Vagina (tissue), 2 donors: ENCODE measurements at regions not wholly inside any gene's neighbourhood (a gene's known extent, or its start where the extent isn't known, plus 50 kb on each side); places are given as distances from the start of the nearest gene placed in this dataset.

Experiments used
- DNase-seq, 2 donors: peaks; one replicate each; pipeline ENCODE4 v3.0.0-alpha.2; 2017; ENCODE audit errors: extremely low spot score in 2 of 2
- H3K27ac ChIP-seq: fragments of 200-600 bp; sonication (generic); one replicate; pipeline ENCODE4 v1.5.1; 2019
- H3K27me3 ChIP-seq: fragments of 200-600 bp; sonication (generic); one replicate; pipeline ENCODE4 v1.5.1; 2019
- H3K36me3 ChIP-seq, 2 donors: fragments of 200-600 bp; sonication (generic); one replicate each; pipeline ENCODE4 v1.5.1; 2017 to 2019
- H3K4me1 ChIP-seq: fragments of 200-600 bp; sonication (generic); one replicate; pipeline ENCODE4 v1.5.1; 2019
- H3K4me3 ChIP-seq, 2 donors: fragments of 200-600 bp; sonication (generic); 1 replicate in 1 of 2; 2 replicates in 1 of 2; pipeline ENCODE4 v1.5.1; 2016 to 2019
- H3K9me3 ChIP-seq: fragments of 200-600 bp; sonication (generic); one replicate; pipeline ENCODE4 v1.5.1; 2019
- CTCF ChIP-seq, 3 experiments: fragments of 450-650 bp in 2 of 3; fragments of 200-600 bp in 1 of 3; sonication (generic) in 1 of 3; IDR thresholded peaks; one replicate each; pipeline ENCODE4 v1.5.1; 2017 to 2019; ENCODE audit warnings: antibody characterized with exemption in 3 of 3, mild to moderate bottlenecking in 2 of 3, moderate library complexity in 2 of 3
- POLR2A ChIP-seq, 2 donors: fragments of 450-650 bp; IDR thresholded peaks; one replicate each; pipeline ENCODE4 v1.6.1; 2017; ENCODE audit warnings: antibody characterized with exemption in 2 of 2, mild to moderate bottlenecking in 2 of 2, moderate library complexity in 2 of 2
- POLR2AphosphoS5 ChIP-seq, 2 donors: sonication (generic); formaldehyde crosslinking; IDR thresholded peaks; one replicate each; pipeline ENCODE4 v1.9.0; 2017; ENCODE audit warnings: antibody characterized with exemption in 2 of 2, mild to moderate bottlenecking in 2 of 2, low read depth in 1 of 2; ENCODE audit not compliant: insufficient read depth in 1 of 2
- intact Hi-C: fragments of 100-400 bp; cut with DNase I; formaldehyde crosslinking; loops from one replicate; pipeline ENCODE4 v1.15.1; 2023

GRCh38 chr2:52054824-52055223, 1022.9 kb upstream of the NRXN1 start:
- no peaks in the 10 kb centered on the region for H3K27me3 ChIP-seq
- no peak for TF ChIP-seq POLR2A (IDR thresholded peaks at IDR 0.05)
- TF ChIP-seq POLR2AphosphoS5 (IDR thresholded peaks at IDR 0.05; ENCODE audit: insufficient read depth in 1 of 2, low read depth in 1 of 2) = no peak
- TF ChIP-seq CTCF (IDR thresholded peaks at IDR 0.05) = no peak
- H3K4me1 ChIP-seq = no peaks in the 10 kb centered on the region
- H3K36me3 ChIP-seq = no peaks in the 10 kb centered on the region
- no peak overlapping the region for H3K27ac ChIP-seq
- DNase-seq = no peak
- intact Hi-C loops = no loop called here
- H3K9me3 ChIP-seq = no peaks in the 10 kb centered on the region
- no peak overlapping the region for H3K4me3 ChIP-seq

- Histone ChIP-seq H3K36me3 (no peaks in the 10 kb centered on the region), H3K27me3 (no peaks in the 10 kb centered on the region), H3K4me3 (no peak overlapping the region)
These were observed 1004.9 kb upstream of the NRXN1 start for GRCh38 chr2:52036853-52037252.

DNA sequence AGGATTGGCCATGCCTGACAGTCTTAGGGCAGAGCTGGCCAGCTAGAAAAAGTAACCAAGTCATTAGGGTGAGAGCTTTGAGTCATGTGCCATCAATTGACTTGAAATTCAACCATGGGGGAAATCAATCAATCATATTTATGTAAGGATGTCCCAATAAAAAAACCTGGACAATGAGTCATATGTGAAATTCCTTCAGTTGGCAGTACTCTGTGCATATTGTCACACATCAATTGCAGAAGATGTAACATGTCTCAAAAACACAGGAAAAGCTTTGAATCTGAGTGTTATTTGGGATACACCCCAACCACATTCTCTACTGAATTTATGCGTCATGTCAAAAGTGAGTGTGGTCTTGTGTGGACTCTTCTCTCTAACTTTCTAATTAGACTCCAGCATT, 1004.1 kb upstream of the NRXN1 start:
- intact Hi-C loops = no loop called here
- DNase-seq = no peak
- no peaks in the 10 kb centered on the region for H3K36me3 ChIP-seq
- H3K27me3 ChIP-seq = no peaks in the 10 kb centered on the region
- H3K9me3 ChIP-seq = no peaks in the 10 kb centered on the region
- H3K27ac ChIP-seq = no peak overlapping the region
- TF ChIP-seq POLR2A (IDR thresholded peaks at IDR 0.05) (no peak), POLR2AphosphoS5 (IDR thresholded peaks at IDR 0.05; ENCODE audit: insufficient read depth in 1 of 2, low read depth in 1 of 2) (no peak), CTCF (IDR thresholded peaks at IDR 0.05) (no peak)
- no peaks in the 10 kb centered on the region for H3K4me1 ChIP-seq
- no peak overlapping the region for H3K4me3 ChIP-seq

More at GRCh38 chr2:52036853-52037252, 1004.9 kb upstream of the NRXN1 start:
- Histone ChIP-seq H3K4me1 (no peaks in the 10 kb centered on the region), H3K27ac (no peak overlapping the region), H3K9me3 (no peaks in the 10 kb centered on the region)
- TF ChIP-seq POLR2AphosphoS5 (IDR thresholded peaks at IDR 0.05; ENCODE audit: insufficient read depth in 1 of 2, low read depth in 1 of 2) (no peak), POLR2A (IDR thresholded peaks at IDR 0.05) (no peak), CTCF (IDR thresholded peaks at IDR 0.05) (no peak)
- DNase-seq = no peak
- intact Hi-C loops = no loop called here

DNA sequence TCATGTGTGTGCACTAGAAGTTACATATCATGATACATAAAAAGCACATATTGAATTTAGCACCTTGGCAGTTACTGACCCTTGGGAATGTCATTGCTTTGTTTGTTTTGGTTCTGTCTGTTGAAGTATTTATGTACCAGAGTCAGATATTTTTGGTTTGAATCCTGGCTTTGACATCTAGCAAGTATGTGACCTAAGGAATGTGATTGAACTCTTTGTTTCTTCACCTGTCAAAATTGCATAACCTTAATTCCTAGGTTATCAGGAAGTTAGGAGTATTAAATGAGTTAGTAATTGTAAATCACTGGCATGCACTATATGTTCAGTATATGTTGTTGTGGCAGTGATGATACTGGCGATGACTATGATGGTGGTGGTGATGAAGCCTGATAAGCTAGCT, 1003.5 kb upstream of the NRXN1 start:
- no peak for TF ChIP-seq POLR2AphosphoS5 (IDR thresholded peaks at IDR 0.05; ENCODE audit: insufficient read depth in 1 of 2, low read depth in 1 of 2)
- TF ChIP-seq CTCF (IDR thresholded peaks at IDR 0.05) = no peak
- no peak for TF ChIP-seq POLR2A (IDR thresholded peaks at IDR 0.05)
- Histone ChIP-seq H3K4me3 (no peak overlapping the region), H3K9me3 (no peaks in the 10 kb centered on the region), H3K4me1 (no peaks in the 10 kb centered on the region), H3K27me3 (no peaks in the 10 kb centered on the region), H3K36me3 (no peaks in the 10 kb centered on the region), H3K27ac (no peak overlapping the region)
- no peak for DNase-seq
- intact Hi-C loops = no loop called here

DNA sequence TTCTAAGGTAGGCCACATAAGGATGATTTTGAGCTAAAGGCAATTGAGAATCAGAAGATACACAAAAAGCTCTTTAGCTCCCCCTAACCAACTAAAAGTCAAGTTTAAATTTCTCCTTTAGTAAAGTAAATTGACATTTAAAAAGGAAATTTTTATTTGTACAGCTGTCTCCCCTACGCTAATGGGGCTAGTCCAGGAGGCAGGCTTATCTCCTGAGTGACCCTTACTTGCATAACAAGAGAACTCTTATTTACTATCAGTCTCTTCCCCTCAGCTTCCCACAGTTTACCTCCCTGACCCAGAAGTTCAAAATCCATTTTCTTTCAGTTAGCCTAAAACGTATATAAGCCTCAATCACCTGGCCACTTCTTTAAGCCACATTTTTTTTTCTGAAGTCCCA, 1002.8 kb upstream of the NRXN1 start:
- Histone ChIP-seq H3K4me1 (no peaks in the 10 kb centered on the region), H3K36me3 (no peaks in the 10 kb centered on the region), H3K9me3 (no peaks in the 10 kb centered on the region), H3K27me3 (no peaks in the 10 kb centered on the region), H3K27ac (no peak overlapping the region), H3K4me3 (no peak overlapping the region)
- intact Hi-C loops = no loop called here
- TF ChIP-seq POLR2AphosphoS5 (IDR thresholded peaks at IDR 0.05; ENCODE audit: insufficient read depth in 1 of 2, low read depth in 1 of 2) = no peak
- TF ChIP-seq CTCF (IDR thresholded peaks at IDR 0.05) = no peak
- no peak for TF ChIP-seq POLR2A (IDR thresholded peaks at IDR 0.05)
- no peak for DNase-seq
